Upper lobe of right lung (tissue), 1 donor: ENCODE measurements at regions not wholly inside any gene's neighbourhood (a gene's known extent, or its start where the extent isn't known, plus 50 kb on each side); places are given as distances from the start of the nearest gene placed in this dataset.
"Not testable (repeated sequence)": the region's sequence is repeated elsewhere in the genome, so short reads cannot be mapped to it uniquely, and the experiment has no call there.

Source experiments
- ATAC-seq: fragments of 200-7000 bp; cut with Tn5 transposase; one replicate; pipeline ENCODE4 v1.9.1; 2020; ENCODE audit warnings: mild to moderate bottlenecking, moderate library complexity
- DNase-seq: peaks from one replicate; pipeline ENCODE4 v3.0.0-alpha.2; 2020
- H3K27ac ChIP-seq: fragments of 200-600 bp; one replicate; pipeline ENCODE4 v1.8.0; 2022
- H3K27me3 ChIP-seq: fragments of 200-600 bp; one replicate; pipeline ENCODE4 v1.8.0; 2022; ENCODE audit warnings: mild to moderate bottlenecking
- H3K36me3 ChIP-seq: fragments of 200-600 bp; one replicate; pipeline ENCODE4 v1.8.0; 2022
- H3K4me1 ChIP-seq: fragments of 200-600 bp; one replicate; pipeline ENCODE4 v1.8.0; 2022
- H3K4me3 ChIP-seq: fragments of 200-600 bp; one replicate; pipeline ENCODE4 v1.8.0; 2022; ENCODE audit warnings: mild to moderate bottlenecking
- H3K9me3 ChIP-seq: fragments of 200-600 bp; one replicate; pipeline ENCODE4 v1.8.0; 2022
- intact Hi-C: fragments of 100-400 bp; cut with DNase I; formaldehyde crosslinking; loops from one replicate; pipeline ENCODE4 v1.11.0; 2022
- TF ChIP-seq, protein P1 (sequence below): fragments of 200-600 bp; IDR thresholded peaks from one replicate; pipeline ENCODE4 v1.8.0; 2022; ENCODE audit warnings: antibody characterized with exemption
- donor health status: DM: no; HTN: yes; CAD: no; lungs with severe emphysema.

DNA sequence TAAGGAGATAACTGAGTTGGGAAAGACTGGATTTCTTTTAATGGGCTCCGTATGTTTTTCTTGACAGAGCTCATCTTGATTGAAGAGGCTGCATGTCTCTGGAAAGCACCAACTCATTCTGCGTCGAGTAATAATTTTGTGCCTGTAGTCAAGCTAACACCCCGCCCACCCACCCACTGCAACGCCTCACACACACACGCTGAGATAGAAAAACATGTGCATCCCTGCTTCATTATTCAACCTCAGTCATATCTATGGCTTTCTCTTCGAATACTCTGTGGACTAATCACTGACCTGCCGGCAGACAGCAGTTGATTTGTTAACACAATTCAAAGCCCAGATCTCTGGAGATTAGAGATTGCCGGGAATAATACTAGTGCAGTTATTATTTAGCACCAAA is 220.2 kb upstream of the TOM1L1 start:
- no peak overlapping the region for H3K27ac ChIP-seq
- DNase-seq (no peak), ATAC-seq (no peak)
- no peaks in the 10 kb centered on the region for H3K27me3 ChIP-seq
- no peaks in the 10 kb centered on the region for H3K9me3 ChIP-seq
- no peak overlapping the region for H3K4me3 ChIP-seq
- TF ChIP-seq, protein P1, sequence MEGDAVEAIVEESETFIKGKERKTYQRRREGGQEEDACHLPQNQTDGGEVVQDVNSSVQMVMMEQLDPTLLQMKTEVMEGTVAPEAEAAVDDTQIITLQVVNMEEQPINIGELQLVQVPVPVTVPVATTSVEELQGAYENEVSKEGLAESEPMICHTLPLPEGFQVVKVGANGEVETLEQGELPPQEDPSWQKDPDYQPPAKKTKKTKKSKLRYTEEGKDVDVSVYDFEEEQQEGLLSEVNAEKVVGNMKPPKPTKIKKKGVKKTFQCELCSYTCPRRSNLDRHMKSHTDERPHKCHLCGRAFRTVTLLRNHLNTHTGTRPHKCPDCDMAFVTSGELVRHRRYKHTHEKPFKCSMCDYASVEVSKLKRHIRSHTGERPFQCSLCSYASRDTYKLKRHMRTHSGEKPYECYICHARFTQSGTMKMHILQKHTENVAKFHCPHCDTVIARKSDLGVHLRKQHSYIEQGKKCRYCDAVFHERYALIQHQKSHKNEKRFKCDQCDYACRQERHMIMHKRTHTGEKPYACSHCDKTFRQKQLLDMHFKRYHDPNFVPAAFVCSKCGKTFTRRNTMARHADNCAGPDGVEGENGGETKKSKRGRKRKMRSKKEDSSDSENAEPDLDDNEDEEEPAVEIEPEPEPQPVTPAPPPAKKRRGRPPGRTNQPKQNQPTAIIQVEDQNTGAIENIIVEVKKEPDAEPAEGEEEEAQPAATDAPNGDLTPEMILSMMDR = no peak
- intact Hi-C loops = no loop called here
- no peaks in the 10 kb centered on the region for H3K36me3 ChIP-seq
- no peaks in the 10 kb centered on the region for H3K4me1 ChIP-seq

DNA sequence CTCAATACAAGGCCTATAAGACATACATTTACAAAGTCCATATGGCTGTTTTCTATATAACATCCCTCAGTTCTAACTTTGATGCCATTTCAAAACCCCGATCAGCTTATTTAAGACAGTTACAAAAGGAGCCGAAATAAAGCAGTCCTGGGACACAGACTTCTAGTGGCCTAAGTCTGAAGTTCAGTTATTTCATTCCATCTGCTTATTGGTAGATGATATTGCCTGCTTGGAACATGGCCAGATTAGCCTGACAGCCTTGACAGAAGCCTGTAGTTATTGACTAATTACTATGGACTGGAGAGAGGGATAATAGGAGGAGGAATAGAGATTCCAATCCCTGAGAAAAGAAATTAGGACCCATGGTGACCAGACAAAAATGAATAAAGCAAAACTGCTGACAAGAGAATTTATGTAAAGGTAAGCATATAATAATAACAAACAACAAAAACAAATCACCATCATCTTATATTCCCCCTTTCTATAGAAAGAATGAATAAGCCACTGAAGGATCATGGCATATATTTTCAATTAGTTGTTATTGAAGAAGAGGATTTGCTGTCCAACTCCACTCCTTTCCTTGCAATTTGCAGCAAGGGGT is 206.3 kb upstream of the TOM1L1 start:
- Histone ChIP-seq H3K27ac (no peak overlapping the region), H3K4me3 (no peak overlapping the region), H3K9me3 (no peaks in the 10 kb centered on the region), H3K27me3 (no peaks in the 10 kb centered on the region), H3K36me3 (no peaks in the 10 kb centered on the region), H3K4me1 (no peaks in the 10 kb centered on the region)
- DNase-seq (no peak), ATAC-seq (no peak)
- intact Hi-C loops = no loop called here
- TF ChIP-seq, protein P1 = no peak

DNA sequence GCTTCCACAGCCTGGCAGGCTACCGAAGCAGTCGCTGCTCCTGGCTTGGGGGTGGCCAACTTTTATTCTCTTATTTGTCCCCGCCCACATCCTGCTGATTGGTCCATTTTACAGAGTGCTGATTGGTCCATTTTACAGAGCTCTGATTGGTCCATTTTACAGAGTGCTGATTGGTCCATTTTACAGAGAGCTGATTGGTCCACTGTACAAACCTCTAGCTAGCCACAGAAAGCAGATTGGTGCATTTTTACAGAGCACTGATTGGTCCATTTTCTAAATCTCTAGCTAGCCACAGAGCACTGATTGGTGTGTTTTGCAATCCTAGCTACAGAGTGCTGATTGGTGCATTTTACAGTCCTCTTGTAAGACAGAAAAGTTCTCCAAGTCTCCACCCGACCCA is 187.9 kb upstream of the TOM1L1 start:
- not testable (repeated sequence) for ATAC-seq

DNA sequence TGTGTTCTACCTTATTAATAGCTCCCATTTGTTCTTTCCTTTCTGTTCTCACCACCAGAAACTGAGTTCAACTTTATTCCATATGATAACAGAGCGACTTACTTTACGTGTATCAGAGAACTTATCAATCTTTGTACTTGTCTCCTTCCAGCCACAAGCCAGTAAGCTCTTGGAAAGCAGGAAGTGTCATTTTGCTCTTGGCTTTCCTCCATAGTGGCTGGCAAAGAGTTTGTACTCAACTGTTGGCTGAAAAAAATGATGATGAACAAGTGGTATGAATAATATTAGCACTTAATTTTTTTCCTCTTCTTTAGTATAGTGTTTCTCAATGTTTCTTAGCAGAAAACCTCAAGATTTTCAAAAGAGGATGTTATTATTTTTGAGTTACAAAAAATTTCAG is 182.4 kb upstream of the TOM1L1 start:
- no peak overlapping the region for H3K27ac ChIP-seq
- no peaks in the 10 kb centered on the region for H3K27me3 ChIP-seq
- H3K36me3 ChIP-seq = no peaks in the 10 kb centered on the region
- no peaks in the 10 kb centered on the region for H3K9me3 ChIP-seq
- TF ChIP-seq, protein P1 = no peak
- DNase-seq (no peak), ATAC-seq (no peak)
- no peak overlapping the region for H3K4me3 ChIP-seq
- no peaks in the 10 kb centered on the region for H3K4me1 ChIP-seq
- intact Hi-C loops = no loop called here

More for the DNA sequence above, 187.9 kb upstream of the TOM1L1 start:
- H3K4me3 ChIP-seq, H3K9me3 ChIP-seq, intact Hi-C loops, H3K27ac ChIP-seq, H3K4me1 ChIP-seq, H3K27me3 ChIP-seq, H3K36me3 ChIP-seq, DNase-seq: not testable (repeated sequence)

DNA sequence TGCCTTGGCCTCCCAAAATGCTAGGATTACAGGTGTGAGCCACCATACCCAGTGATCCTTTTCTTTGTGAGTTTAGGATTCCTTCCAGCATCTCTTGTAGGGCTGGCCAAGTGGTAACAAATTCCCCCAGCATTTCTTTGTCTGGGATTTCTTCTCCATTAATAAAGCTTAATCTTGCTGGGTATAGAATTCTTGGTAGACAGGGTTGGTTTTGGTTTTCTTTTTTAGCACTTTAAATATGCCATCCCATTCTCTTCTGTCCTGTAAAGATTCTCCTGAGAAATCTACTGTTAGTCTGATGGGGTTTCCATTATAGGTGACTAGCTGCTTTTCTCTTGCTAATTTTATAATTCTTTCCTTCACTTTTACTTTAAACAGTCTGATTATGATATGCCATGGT is 173.0 kb upstream of the TOM1L1 start:
- Histone ChIP-seq H3K27ac (no peak overlapping the region), H3K9me3 (peaks cover 23% of the 10 kb centered on the region), H3K4me3 (no peak overlapping the region), H3K4me1 (no peaks in the 10 kb centered on the region), H3K27me3 (no peaks in the 10 kb centered on the region), H3K36me3 (no peaks in the 10 kb centered on the region)
- TF ChIP-seq, protein P1 = no peak
- no peak for DNase-seq
- ATAC-seq = no peak
- intact Hi-C loops = no loop called here

DNA sequence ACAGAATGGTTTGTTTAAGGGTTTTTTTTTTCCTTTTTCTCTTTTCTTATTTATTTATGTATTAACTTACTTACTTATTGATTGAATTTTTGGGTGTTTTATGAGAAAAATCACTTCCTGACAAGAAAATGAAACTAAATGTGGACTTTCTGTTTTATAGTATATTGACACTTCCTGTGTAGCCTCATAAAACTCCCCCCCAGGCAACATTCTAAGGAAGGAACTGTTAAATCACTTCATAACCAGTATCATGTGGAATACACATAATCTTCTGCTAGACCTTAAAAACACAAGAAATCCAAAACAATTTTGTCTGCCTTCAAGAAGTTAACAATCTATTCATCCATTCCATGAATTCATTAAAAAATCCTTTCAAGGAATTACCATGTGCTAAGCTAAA is 164.1 kb upstream of the TOM1L1 start:
- Histone ChIP-seq H3K4me3 (no peak overlapping the region), H3K27me3 (no peaks in the 10 kb centered on the region), H3K36me3 (no peaks in the 10 kb centered on the region), H3K4me1 (no peaks in the 10 kb centered on the region), H3K27ac (no peak overlapping the region), H3K9me3 (no peaks in the 10 kb centered on the region)
- no peak for DNase-seq
- no peak for ATAC-seq
- intact Hi-C loops = no loop called here
- TF ChIP-seq, protein P1 = no peak
